Mesodermal cell (in vitro differentiated cells): ENCODE measurements at regions not wholly inside any gene's neighbourhood (a gene's known extent, or its start where the extent isn't known, plus 50 kb on each side); places are given as distances from the start of the nearest gene placed in this dataset.

Experiments
- H3K27ac ChIP-seq: 2 replicates; pipeline ENCODE4 v1.7.0; 2013; ENCODE audit warnings: mild to moderate bottlenecking, low read depth, low read length, moderate library complexity; ENCODE audit not compliant: severe bottlenecking
- H3K36me3 ChIP-seq: 2 replicates; pipeline ENCODE4 v1.7.1; 2013; ENCODE audit warnings: mild to moderate bottlenecking, low read length, moderate library complexity; ENCODE audit not compliant: control insufficient read depth, insufficient read depth
- H3K4me1 ChIP-seq: one replicate; pipeline ENCODE4 v1.7.1; 2013; ENCODE audit warnings: mild to moderate bottlenecking, low read length; ENCODE audit not compliant: insufficient read depth, control insufficient read depth, poor library complexity, severe bottlenecking
- H3K4me3 ChIP-seq: 2 replicates; pipeline ENCODE4 v1.7.0; 2013; ENCODE audit warnings: low read length, control low read depth, mild to moderate bottlenecking; ENCODE audit not compliant: insufficient read depth, poor library complexity, severe bottlenecking; ENCODE audit errors: extremely low read depth
- H3K9me3 ChIP-seq: 2 replicates; pipeline ENCODE4 v1.7.1; 2013; ENCODE audit warnings: mild to moderate bottlenecking, low read length, moderate library complexity; ENCODE audit not compliant: control insufficient read depth
- WGBS, 2 experiments: methylation state at CpG; one replicate each; pipeline ENCODE4 v1.1.5; 2013; ENCODE audit warnings: missing lambda C conversion rate in 2 of 2; ENCODE audit not compliant: insufficient coverage in 2 of 2; 5-methylcytosine and 5-hydroxymethylcytosine counted together

- Histone ChIP-seq H3K4me1 (peaks cover 5% of the 10 kb centered on the region), H3K27ac (no peak overlapping the region), H3K9me3 (no peaks in the 10 kb centered on the region), H3K4me3 (no peak overlapping the region), H3K36me3 (no peaks in the 10 kb centered on the region)
- WGBS, 2 experiments = no CpG with 5 or more reads among the region's 3 CpGs
Measured at GRCh38 chr2:6393819-6394218, 471.9 kb downstream of the CMPK2 start.

- Histone ChIP-seq H3K9me3 (no peaks in the 10 kb centered on the region), H3K4me3 (no peak overlapping the region), H3K36me3 (no peaks in the 10 kb centered on the region), H3K27ac (no peak overlapping the region), H3K4me1 (peaks cover 5% of the 10 kb centered on the region)
- 89 to 96% methylated on average over 2 of the region's 2 CpGs for WGBS, 2 experiments
Measured at GRCh38 chr2:6394276-6394675, 471.4 kb downstream of the CMPK2 start.

DNA sequence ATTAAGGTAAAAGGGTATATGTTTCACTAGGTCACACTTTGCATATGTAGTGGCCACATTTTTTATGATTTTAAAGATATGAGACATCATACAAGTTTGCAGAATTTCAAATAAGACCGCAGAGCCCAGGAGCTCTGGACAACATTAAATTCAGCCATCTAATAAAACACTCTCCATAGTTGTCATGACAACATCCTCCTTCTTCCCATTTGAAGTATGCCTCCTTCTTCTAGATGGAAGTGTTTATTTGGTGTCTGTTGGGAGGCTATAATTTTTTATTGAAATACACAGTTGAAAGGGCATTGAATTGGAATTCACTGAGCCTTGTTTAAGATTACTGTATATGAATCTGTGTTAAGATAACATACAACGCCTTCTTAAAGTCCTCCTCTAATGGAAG lies 467.3 kb downstream of the CMPK2 start:
- Histone ChIP-seq H3K36me3 (no peaks in the 10 kb centered on the region), H3K27ac (no peak overlapping the region), H3K9me3 (no peaks in the 10 kb centered on the region), H3K4me1 (peaks cover 5% of the 10 kb centered on the region), H3K4me3 (no peak overlapping the region)
- WGBS, 2 experiments = no CpG with 5 or more reads among the region's 2 CpGs

DNA sequence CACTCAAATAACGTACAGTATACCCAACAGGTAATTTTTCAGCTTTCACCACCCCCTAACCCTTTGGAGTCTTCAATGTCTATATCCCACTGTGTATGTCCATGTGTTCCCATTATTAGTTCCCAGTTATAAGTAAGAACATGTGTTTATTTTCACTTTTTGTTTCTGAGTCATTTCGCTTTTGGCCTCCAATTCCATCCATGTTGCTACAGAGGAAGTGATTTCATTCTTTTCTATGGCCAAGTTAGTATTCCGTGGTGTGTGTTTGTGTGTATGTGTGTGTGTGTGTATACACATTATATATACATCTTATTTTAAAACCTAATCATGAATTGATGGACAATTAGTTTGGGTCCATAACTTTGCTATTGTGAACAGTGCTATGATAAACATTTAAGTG lies 464.4 kb downstream of the CMPK2 start:
- H3K27ac ChIP-seq = no peak overlapping the region
- H3K36me3 ChIP-seq = no peaks in the 10 kb centered on the region
- H3K9me3 ChIP-seq = no peaks in the 10 kb centered on the region
- 100% methylated on average over 1 of the region's 3 CpGs; no CpG with 5 or more reads in 1 of the 2 experiments for WGBS, 2 experiments
- no peaks in the 10 kb centered on the region for H3K4me1 ChIP-seq
- no peak overlapping the region for H3K4me3 ChIP-seq

DNA sequence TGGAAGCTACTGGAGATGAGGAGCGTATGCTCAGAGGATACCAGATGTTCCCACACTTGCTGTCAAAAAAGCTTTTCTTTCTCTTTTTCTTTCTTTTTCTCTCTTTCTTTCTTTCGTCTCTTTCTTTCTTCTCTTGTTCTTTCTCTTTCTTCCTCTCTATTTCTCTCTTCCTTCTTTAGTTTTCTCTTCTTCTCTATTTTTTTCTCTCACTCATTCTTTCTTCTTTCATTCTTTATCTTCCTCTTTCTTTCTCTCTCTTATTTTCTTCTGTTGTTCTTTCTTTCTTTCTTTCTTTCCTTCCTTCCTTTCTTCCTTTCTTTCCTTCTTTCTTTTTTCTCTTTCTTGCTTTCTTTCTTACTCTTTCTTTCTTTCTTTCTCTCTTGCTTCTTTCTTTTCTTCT lies 457.6 kb downstream of the CMPK2 start:
- H3K36me3 ChIP-seq = no peaks in the 10 kb centered on the region
- H3K4me3 ChIP-seq = no peak overlapping the region
- peaks cover 9% of the 10 kb centered on the region for H3K4me1 ChIP-seq
- WGBS, 2 experiments = 88 to 97% methylated on average over 2 of the region's 2 CpGs
- no peaks in the 10 kb centered on the region for H3K9me3 ChIP-seq
- H3K27ac ChIP-seq = no peak overlapping the region

DNA sequence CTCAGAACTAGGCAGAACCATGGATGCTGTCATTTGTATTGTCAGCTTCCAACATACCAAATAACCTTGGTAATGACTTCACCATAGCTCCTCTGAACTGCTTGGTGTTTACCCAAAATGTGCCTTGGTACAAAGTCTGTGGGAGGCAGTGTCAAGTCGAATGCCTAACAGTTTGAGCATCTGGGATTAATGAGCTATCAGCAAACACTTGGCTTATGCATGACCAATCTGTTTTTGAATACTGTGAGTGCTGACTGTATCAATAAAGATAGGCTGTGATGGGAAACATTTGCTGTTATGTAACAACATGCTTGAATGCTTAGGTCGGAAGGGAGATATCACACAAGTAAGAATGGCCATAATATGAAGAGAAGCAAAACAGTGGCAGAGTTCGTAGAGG lies 455.4 kb downstream of the CMPK2 start:
- Histone ChIP-seq H3K27ac (no peak overlapping the region), H3K4me1 (peaks cover 9% of the 10 kb centered on the region), H3K36me3 (no peaks in the 10 kb centered on the region), H3K9me3 (no peaks in the 10 kb centered on the region), H3K4me3 (no peak overlapping the region)
- 89 to 92% methylated on average over 2 to 3 of the region's 3 CpGs for WGBS, 2 experiments

DNA sequence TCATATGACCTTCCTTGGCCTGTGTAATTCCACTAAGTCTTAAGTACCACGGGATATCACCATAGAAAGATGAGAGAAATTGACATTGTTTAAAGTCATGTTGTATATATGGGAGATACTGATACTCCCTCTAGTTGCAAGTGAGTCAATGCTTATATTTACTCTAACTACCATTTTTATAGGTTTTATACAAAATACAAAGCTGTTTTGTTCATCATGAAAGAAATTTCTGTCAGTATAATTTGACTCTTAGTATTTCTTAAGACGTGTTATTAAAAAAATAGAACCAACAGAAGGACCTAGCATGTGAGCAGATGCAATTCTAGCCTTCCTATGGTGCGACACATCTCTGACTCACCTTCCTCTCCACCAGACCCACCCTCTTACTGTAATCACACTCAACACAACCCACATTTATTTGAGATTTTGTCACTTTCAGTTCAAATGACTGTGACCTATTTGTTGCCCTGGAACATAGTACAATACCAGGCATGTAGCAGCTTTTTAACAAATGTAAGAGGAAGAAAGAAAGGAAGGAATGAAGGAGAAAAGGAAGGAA lies 453.1 kb downstream of the CMPK2 start:
- WGBS, 2 experiments = 100% methylated on average over 1 of the region's 3 CpGs
- no peak overlapping the region for H3K4me3 ChIP-seq
- peaks cover 9% of the 10 kb centered on the region for H3K4me1 ChIP-seq
- H3K9me3 ChIP-seq = no peaks in the 10 kb centered on the region
- peak overlapping the region; percentile 43 for H3K27ac ChIP-seq
- no peaks in the 10 kb centered on the region for H3K36me3 ChIP-seq

DNA sequence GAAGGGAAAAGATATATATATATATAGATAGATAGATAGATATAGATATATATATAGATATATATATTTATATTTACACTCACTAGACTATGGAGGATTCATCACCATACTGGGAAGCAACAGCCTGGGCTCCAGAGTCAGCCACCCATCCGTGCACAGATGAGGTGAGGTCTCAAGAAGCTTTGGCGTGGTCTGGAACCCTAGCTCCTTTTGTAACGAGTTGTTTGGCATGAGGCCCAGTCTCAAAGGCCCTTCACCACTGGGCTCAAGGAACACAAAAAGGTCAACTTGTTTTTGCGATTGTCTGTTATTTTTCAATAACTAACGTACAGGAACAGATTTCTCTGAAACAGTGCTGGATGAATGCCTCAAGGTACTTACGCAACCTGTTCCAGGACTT lies 448.7 kb downstream of the CMPK2 start:
- Histone ChIP-seq H3K9me3 (no peaks in the 10 kb centered on the region), H3K36me3 (no peaks in the 10 kb centered on the region), H3K4me3 (no peak overlapping the region), H3K4me1 (peaks cover 6% of the 10 kb centered on the region), H3K27ac (no peak overlapping the region)
- 95 to 98% methylated on average over 5 to 6 of the region's 6 CpGs for WGBS, 2 experiments

DNA sequence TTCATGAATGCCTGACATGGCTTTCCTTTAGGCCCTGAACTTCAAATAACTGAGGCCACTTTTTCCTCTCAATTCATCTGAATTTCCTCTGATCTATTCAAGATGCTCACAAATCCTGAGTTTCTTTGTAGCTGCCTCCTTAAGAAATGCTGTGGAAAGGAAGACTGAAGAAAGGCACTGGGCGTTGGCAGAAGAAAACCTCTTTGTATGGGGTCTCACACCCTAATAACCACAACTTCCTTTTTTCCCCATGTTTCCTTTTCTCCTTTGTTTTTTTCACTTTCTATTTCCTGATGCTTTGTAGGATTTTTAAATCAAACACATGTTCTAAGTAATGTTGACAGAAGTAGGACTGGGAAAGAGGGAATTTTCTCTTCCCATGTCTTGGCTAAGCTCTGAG lies 447.4 kb downstream of the CMPK2 start:
- Histone ChIP-seq H3K4me3 (no peak overlapping the region), H3K9me3 (no peaks in the 10 kb centered on the region), H3K4me1 (no peaks in the 10 kb centered on the region), H3K36me3 (no peaks in the 10 kb centered on the region), H3K27ac (no peak overlapping the region)
- WGBS, 2 experiments = 71% methylated on average over 1 of the region's 1 CpG; no CpG with 5 or more reads in 1 of the 2 experiments

- 98 to 100% methylated on average over 2 to 6 of the region's 12 CpGs for WGBS, 2 experiments
- no peaks in the 10 kb centered on the region for H3K9me3 ChIP-seq
- no peak overlapping the region for H3K27ac ChIP-seq
- no peaks in the 10 kb centered on the region for H3K36me3 ChIP-seq
- no peak overlapping the region for H3K4me3 ChIP-seq
- no peaks in the 10 kb centered on the region for H3K4me1 ChIP-seq
Measured at GRCh38 chr2:6421138-6421730, 444.5 kb downstream of the CMPK2 start.

- H3K27ac ChIP-seq = no peak overlapping the region
- H3K4me3 ChIP-seq = no peak overlapping the region
- H3K4me1 ChIP-seq = no peaks in the 10 kb centered on the region
- no peaks in the 10 kb centered on the region for H3K36me3 ChIP-seq
- WGBS, 2 experiments = 37 to 57% methylated on average over 2 to 4 of the region's 4 CpGs
- no peaks in the 10 kb centered on the region for H3K9me3 ChIP-seq
Measured at GRCh38 chr2:6421888-6422287, 443.8 kb downstream of the CMPK2 start.
